Natural killer cell treated with Interleukin-12 subunit alpha and Interleukin-12 subunit beta and Interleukin-15 and Interleukin-18, amount 100 ng/mL, for 72 hours (primary cell): ENCODE measurements at regions not wholly inside any gene's neighbourhood (a gene's known extent, or its start where the extent isn't known, plus 50 kb on each side); places are given as distances from the start of the nearest gene placed in this dataset.

Experiments
- ATAC-seq, 2 donors: fragments of 150-1000 bp; cut with Tn5 transposase in 1 of 2; sonication (Bioruptor Pico), chemical (Tn5 transposase) in 1 of 2; 2 replicates each; pipeline ENCODE4 v1.10.0; 2021
- DNase-seq: peaks from one replicate; pipeline ENCODE4 v3.0.0; 2022; ENCODE audit warnings: low spot score
- H3K27ac Mint-ChIP-seq, 2 donors: 1 replicate in 1 of 2; 2 replicates in 1 of 2; pipeline ENCODE4 v1.8.0; 2022; ENCODE audit warnings: mixed read lengths in 2 of 2, mild to moderate bottlenecking in 1 of 2, moderate library complexity in 1 of 2
- H3K27me3 Mint-ChIP-seq, 2 donors: 1 replicate in 1 of 2; 2 replicates in 1 of 2; pipeline ENCODE4 v1.8.0; 2022; ENCODE audit warnings: mixed read lengths in 2 of 2
- H3K36me3 Mint-ChIP-seq: one replicate; pipeline ENCODE4 v1.8.0; 2022; ENCODE audit warnings: mixed read lengths
- H3K4me1 Mint-ChIP-seq, 2 donors: 1 replicate in 1 of 2; 2 replicates in 1 of 2; pipeline ENCODE4 v1.8.0; 2022; ENCODE audit warnings: low read depth in 2 of 2, mixed read lengths in 2 of 2, mild to moderate bottlenecking in 1 of 2
- H3K4me3 Mint-ChIP-seq: one replicate; pipeline ENCODE4 v1.8.0; 2022; ENCODE audit warnings: mixed read lengths
- H3K9me3 Mint-ChIP-seq: 2 replicates; pipeline ENCODE4 v1.8.0; 2022; ENCODE audit warnings: mixed read lengths

- peak overlapping the region; percentile 87 to 90 for H3K27ac Mint-ChIP-seq
- ATAC-seq (no peak), DNase-seq (no peak)
- peaks cover 11% of the 10 kb centered on the region for H3K36me3 Mint-ChIP-seq
- H3K27me3 Mint-ChIP-seq, result peaks cover 0 to 2% of the 10 kb centered on the region in 2 donors
- H3K4me1 Mint-ChIP-seq, result peaks cover 36 to 59% of the 10 kb centered on the region in 2 donors
- H3K9me3 Mint-ChIP-seq, result no peaks in the 10 kb centered on the region
- peak overlapping the region; percentile 30 for H3K4me3 Mint-ChIP-seq
Measured at GRCh38 chr3:106337116-106337515, 468.3 kb upstream of the CBLB start.

- DNase-seq (no peak), ATAC-seq (peak in 1 of 2 donors; percentile 71)
- Mint-ChIP-seq H3K27ac (peak overlapping the region; percentile 72 to 87), H3K4me1 (peaks cover 31 to 47% of the 10 kb centered on the region in 2 donors), H3K4me3 (peak overlapping the region; percentile 53), H3K27me3 (peaks cover 0 to 6% of the 10 kb centered on the region in 2 donors), H3K36me3 (peaks cover 11% of the 10 kb centered on the region), H3K9me3 (no peaks in the 10 kb centered on the region)
Measured at GRCh38 chr3:106338582-106339214, 469.9 kb upstream of the CBLB start.

GRCh38 chr3:106339551-106339950, 470.7 kb upstream of the CBLB start:
- ATAC-seq (no peak), DNase-seq (no peak)
- H3K4me1 Mint-ChIP-seq, result peaks cover 25 to 38% of the 10 kb centered on the region in 2 donors
- no peaks in the 10 kb centered on the region for H3K9me3 Mint-ChIP-seq
- H3K27me3 Mint-ChIP-seq, result peaks cover 0 to 6% of the 10 kb centered on the region in 2 donors
- no peak overlapping the region for H3K27ac Mint-ChIP-seq
- peaks cover 11% of the 10 kb centered on the region for H3K36me3 Mint-ChIP-seq
- peak overlapping the region; percentile 25 for H3K4me3 Mint-ChIP-seq

- DNase-seq, result no peak
- Mint-ChIP-seq H3K4me3 (no peak overlapping the region), H3K27me3 (peaks cover 0 to 6% of the 10 kb centered on the region in 2 donors), H3K9me3 (no peaks in the 10 kb centered on the region), H3K4me1 (peaks cover 18 to 28% of the 10 kb centered on the region in 2 donors), H3K36me3 (peaks cover 11% of the 10 kb centered on the region), H3K27ac (no peak overlapping the region)
- no peak for ATAC-seq
Measured at GRCh38 chr3:106341087-106341486, 472.3 kb upstream of the CBLB start.

- DNase-seq (no peak), ATAC-seq (no peak)
- Mint-ChIP-seq H3K36me3 (peaks cover 6% of the 10 kb centered on the region), H3K4me1 (peaks cover 13 to 22% of the 10 kb centered on the region in 2 donors), H3K9me3 (no peaks in the 10 kb centered on the region), H3K4me3 (no peak overlapping the region), H3K27ac (peak overlapping the region in 1 of 2 donors; percentile 13), H3K27me3 (peaks cover 0 to 6% of the 10 kb centered on the region in 2 donors)
Measured at GRCh38 chr3:106341586-106342162, 472.9 kb upstream of the CBLB start.

GRCh38 chr3:106342386-106342785, 473.6 kb upstream of the CBLB start:
- ATAC-seq (no peak), DNase-seq (no peak)
- no peaks in the 10 kb centered on the region for H3K9me3 Mint-ChIP-seq
- H3K27me3 Mint-ChIP-seq, result peaks cover 0 to 6% of the 10 kb centered on the region in 2 donors
- peaks cover 6% of the 10 kb centered on the region for H3K36me3 Mint-ChIP-seq
- H3K4me3 Mint-ChIP-seq, result no peak overlapping the region
- H3K27ac Mint-ChIP-seq, result peak overlapping the region in 1 of 2 donors; percentile 13
- peaks cover 13 to 17% of the 10 kb centered on the region in 2 donors for H3K4me1 Mint-ChIP-seq

- Mint-ChIP-seq H3K27me3 (peaks cover 0 to 6% of the 10 kb centered on the region in 2 donors), H3K36me3 (no peaks in the 10 kb centered on the region), H3K27ac (no peak overlapping the region), H3K4me1 (peaks cover 2 to 3% of the 10 kb centered on the region in 2 donors), H3K9me3 (no peaks in the 10 kb centered on the region), H3K4me3 (no peak overlapping the region)
- ATAC-seq (no peak), DNase-seq (no peak)
Measured at GRCh38 chr3:106343811-106344210, 475.0 kb upstream of the CBLB start.

- DNase-seq (no peak), ATAC-seq (no peak)
- Mint-ChIP-seq H3K27ac (no peak overlapping the region), H3K27me3 (peaks cover 0 to 6% of the 10 kb centered on the region in 2 donors), H3K36me3 (no peaks in the 10 kb centered on the region), H3K4me3 (no peak overlapping the region), H3K4me1 (peaks cover 0 to 4% of the 10 kb centered on the region in 2 donors), H3K9me3 (no peaks in the 10 kb centered on the region)
Measured at GRCh38 chr3:106345353-106346027, 476.7 kb upstream of the CBLB start.

- peaks cover 0 to 4% of the 10 kb centered on the region in 2 donors for H3K4me1 Mint-ChIP-seq
- ATAC-seq (no peak), DNase-seq (no peak)
- no peaks in the 10 kb centered on the region for H3K36me3 Mint-ChIP-seq
- H3K27ac Mint-ChIP-seq, result no peak overlapping the region
- peaks cover 2% of the 10 kb centered on the region for H3K9me3 Mint-ChIP-seq
- peaks cover 0 to 2% of the 10 kb centered on the region in 2 donors for H3K27me3 Mint-ChIP-seq
- no peak overlapping the region for H3K4me3 Mint-ChIP-seq
Measured at GRCh38 chr3:106347350-106347749, 478.5 kb upstream of the CBLB start.

GRCh38 chr3:106348139-106348690, 479.4 kb upstream of the CBLB start:
- no peak for DNase-seq
- H3K27ac Mint-ChIP-seq, result no peak overlapping the region
- H3K36me3 Mint-ChIP-seq, result no peaks in the 10 kb centered on the region
- H3K4me3 Mint-ChIP-seq, result no peak overlapping the region
- H3K4me1 Mint-ChIP-seq, result peaks cover 0 to 4% of the 10 kb centered on the region in 2 donors
- peaks cover 4% of the 10 kb centered on the region for H3K9me3 Mint-ChIP-seq
- H3K27me3 Mint-ChIP-seq, result no peaks in the 10 kb centered on the region
- ATAC-seq, result no peak

GRCh38 chr3:106349191-106349881, 480.5 kb upstream of the CBLB start:
- no peak for ATAC-seq
- Mint-ChIP-seq H3K36me3 (peaks cover 3% of the 10 kb centered on the region), H3K9me3 (peaks cover 7% of the 10 kb centered on the region), H3K27me3 (no peaks in the 10 kb centered on the region), H3K27ac (no peak overlapping the region), H3K4me1 (peaks cover 0 to 4% of the 10 kb centered on the region in 2 donors), H3K4me3 (no peak overlapping the region)
- DNase-seq, result no peak

- H3K27me3 Mint-ChIP-seq, result peaks cover 0 to 4% of the 10 kb centered on the region in 2 donors
- H3K36me3 Mint-ChIP-seq, result peaks cover 18% of the 10 kb centered on the region
- DNase-seq (no peak), ATAC-seq (no peak)
- no peak overlapping the region for H3K4me3 Mint-ChIP-seq
- H3K4me1 Mint-ChIP-seq, result peaks cover 0 to 5% of the 10 kb centered on the region in 2 donors
- H3K27ac Mint-ChIP-seq, result no peak overlapping the region
- peaks cover 13% of the 10 kb centered on the region for H3K9me3 Mint-ChIP-seq
Measured at GRCh38 chr3:106355873-106356272, 487.1 kb upstream of the CBLB start.

- Mint-ChIP-seq H3K27me3 (peaks cover 0 to 4% of the 10 kb centered on the region in 2 donors), H3K27ac (no peak overlapping the region), H3K4me3 (no peak overlapping the region), H3K36me3 (peaks cover 18% of the 10 kb centered on the region), H3K4me1 (peaks cover 0 to 5% of the 10 kb centered on the region in 2 donors), H3K9me3 (peaks cover 10% of the 10 kb centered on the region)
- ATAC-seq, result no peak
- no peak for DNase-seq
Measured at GRCh38 chr3:106359692-106360091, 490.9 kb upstream of the CBLB start.
